LNCaP clone FGC (cell line): ENCODE measurements at regions not wholly inside any gene's neighbourhood (a gene's known extent, or its start where the extent isn't known, plus 50 kb on each side); places are given as distances from the start of the nearest gene placed in this dataset.

Experiments used
- DNase-seq: peaks from one replicate; pipeline ENCODE4 v3.0.0-alpha.2; 2011; ENCODE audit warnings: low read depth
- H3K4me3 ChIP-seq: 2 replicates; pipeline ENCODE4 v1.5.1; 2011; ENCODE audit warnings: mild to moderate bottlenecking, low read depth, low read length, control low read depth
- CTCF ChIP-seq: IDR thresholded peaks from 2 replicates; pipeline ENCODE4 v1.5.1; 2012; ENCODE audit warnings: mild to moderate bottlenecking; ENCODE audit not compliant: control insufficient read depth, insufficient read depth; ENCODE audit errors: extremely low read depth

- H3K4me3 ChIP-seq = no peak overlapping the region
- TF ChIP-seq CTCF = no peak
- DNase-seq = no peak
Measured at GRCh38 chr4:11483046-11483445, 54.4 kb upstream of the HS3ST1 start.

GRCh38 chr4:11480683-11481082, 52.0 kb upstream of the HS3ST1 start:
- DNase-seq = no peak

More at GRCh38 chr4:11480683-11481082, 52.0 kb upstream of the HS3ST1 start:
- no peak overlapping the region for H3K4me3 ChIP-seq
- TF ChIP-seq CTCF = no peak
